ENCODE measurements at regions not wholly inside any gene's neighbourhood (a gene's known extent, or its start where the extent isn't known, plus 50 kb on each side); places are given as distances from the start of the nearest gene placed in this dataset.

DNA sequence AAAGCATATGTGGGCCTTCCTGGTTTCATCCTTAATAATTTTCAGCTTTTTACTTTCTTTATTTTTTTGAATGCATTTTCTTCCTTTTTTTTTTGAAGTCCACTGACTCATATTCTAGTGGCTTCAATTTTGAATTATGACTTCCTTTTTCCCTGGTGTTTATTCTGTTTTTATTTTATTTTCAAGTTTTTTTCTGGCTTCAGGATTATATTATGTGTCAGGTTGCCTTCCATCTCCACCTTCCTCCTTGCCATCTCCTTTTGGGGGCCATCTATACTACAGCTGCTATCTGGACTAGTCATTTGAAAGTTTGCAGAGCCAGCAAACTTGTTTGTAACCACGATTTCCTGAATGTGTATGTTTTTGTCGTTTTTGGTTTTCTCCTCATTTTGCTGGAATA lies 117.6 kb downstream of the LEPR start:
- Histone ChIP-seq H3K4ac (ENCODE audit: low read depth, low read length) (no peak overlapping the region), H4K91ac (ENCODE audit: low read depth, low read length) (no peak overlapping the region), H3K79me1 (ENCODE audit: low read length) (no peaks in the 10 kb centered on the region), H3K23ac (ENCODE audit: low read length) (no peak overlapping the region), H3K79me2 (ENCODE audit: control insufficient read depth, insufficient read depth, low read length, poor library complexity) (no peaks in the 10 kb centered on the region), H2BK5ac (ENCODE audit: low read depth, low read length, poor library complexity) (no peak overlapping the region), H3K27ac (ENCODE audit: low read depth, low read length) (no peak overlapping the region), H3K9ac (ENCODE audit: low read length) (no peak overlapping the region), H4K12ac (ENCODE audit: low read depth, low read length) (no peak overlapping the region), H4K8ac (ENCODE audit: low read depth, low read length) (no peak overlapping the region), H3K4me3 (ENCODE audit: low read depth, low read length) (no peak overlapping the region), H3K36me3 (ENCODE audit: control insufficient read depth in 1 of 2, insufficient read depth in 2 of 2, low read length in 2 of 2) (no peaks in the 10 kb centered on the region), H2BK12ac (ENCODE audit: low read length) (no peak overlapping the region), H2BK120ac (ENCODE audit: insufficient read depth, low read length, poor library complexity) (no peak overlapping the region), H3K4me1 (ENCODE audit: control insufficient read depth in 1 of 2, insufficient read depth in 2 of 2, low read length in 2 of 2) (no peaks in the 10 kb centered on the region), H3K9me3 (ENCODE audit: insufficient read depth, low read depth, low read length) (no peaks in the 10 kb centered on the region), H3K27me3 (ENCODE audit: insufficient read depth, low read length) (no peaks in the 10 kb centered on the region), H3K4me2 (ENCODE audit: low read length) (no peak overlapping the region), H3K14ac (ENCODE audit: low read length) (no peak overlapping the region), H3K18ac (ENCODE audit: low read length) (no peak overlapping the region), H2AFZ (ENCODE audit: insufficient read depth, low read length, poor library complexity) (no peak overlapping the region), H2AK5ac (ENCODE audit: low read length) (no peak overlapping the region)
- no CpG with 5 or more reads among the region's 2 CpGs for WGBS (ENCODE audit: extremely low coverage, insufficient coverage, insufficient read length)
- no peak for DNase-seq

DNA sequence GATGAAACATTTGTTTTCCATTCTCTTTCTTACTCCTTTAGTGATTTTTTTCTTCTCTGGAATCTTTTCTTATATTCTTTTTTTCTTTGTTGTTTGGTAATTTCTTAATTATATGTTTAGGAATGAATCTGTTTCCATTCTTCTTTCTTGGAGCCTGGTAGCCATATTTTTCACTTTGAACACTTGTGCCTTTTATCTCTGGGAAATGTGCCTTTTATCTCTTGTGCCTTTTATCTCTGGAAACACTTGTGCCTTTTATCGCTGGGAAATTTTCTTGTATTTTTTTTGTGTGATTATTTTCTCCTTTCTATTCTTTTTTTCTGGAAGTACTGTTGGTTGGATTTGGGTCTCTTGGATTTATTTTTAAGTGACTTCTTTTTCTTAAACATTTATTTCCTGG lies 118.2 kb downstream of the LEPR start:
- Histone ChIP-seq H4K91ac (ENCODE audit: low read depth, low read length) (no peak overlapping the region), H3K18ac (ENCODE audit: low read length) (no peak overlapping the region), H4K12ac (ENCODE audit: low read depth, low read length) (no peak overlapping the region), H3K4me3 (ENCODE audit: low read depth, low read length) (no peak overlapping the region), H2AK5ac (ENCODE audit: low read length) (no peak overlapping the region), H3K4ac (ENCODE audit: low read depth, low read length) (no peak overlapping the region), H3K27me3 (ENCODE audit: insufficient read depth, low read length) (no peaks in the 10 kb centered on the region), H3K23ac (ENCODE audit: low read length) (no peak overlapping the region), H4K8ac (ENCODE audit: low read depth, low read length) (no peak overlapping the region), H3K9me3 (ENCODE audit: insufficient read depth, low read depth, low read length) (no peaks in the 10 kb centered on the region), H3K14ac (ENCODE audit: low read length) (no peak overlapping the region), H3K4me1 (ENCODE audit: control insufficient read depth in 1 of 2, insufficient read depth in 2 of 2, low read length in 2 of 2) (no peaks in the 10 kb centered on the region), H3K36me3 (ENCODE audit: control insufficient read depth in 1 of 2, insufficient read depth in 2 of 2, low read length in 2 of 2) (no peaks in the 10 kb centered on the region), H2BK5ac (ENCODE audit: low read depth, low read length, poor library complexity) (no peak overlapping the region), H3K4me2 (ENCODE audit: low read length) (no peak overlapping the region), H3K79me1 (ENCODE audit: low read length) (no peaks in the 10 kb centered on the region), H2AFZ (ENCODE audit: insufficient read depth, low read length, poor library complexity) (no peak overlapping the region), H3K79me2 (ENCODE audit: control insufficient read depth, insufficient read depth, low read length, poor library complexity) (no peaks in the 10 kb centered on the region), H2BK12ac (ENCODE audit: low read length) (no peak overlapping the region), H3K9ac (ENCODE audit: low read length) (no peak overlapping the region), H2BK120ac (ENCODE audit: insufficient read depth, low read length, poor library complexity) (no peak overlapping the region), H3K27ac (ENCODE audit: low read depth, low read length) (no peak overlapping the region)
- no peak for DNase-seq
- no CpG with 5 or more reads among the region's 1 CpG for WGBS (ENCODE audit: extremely low coverage, insufficient coverage, insufficient read length)

DNA sequence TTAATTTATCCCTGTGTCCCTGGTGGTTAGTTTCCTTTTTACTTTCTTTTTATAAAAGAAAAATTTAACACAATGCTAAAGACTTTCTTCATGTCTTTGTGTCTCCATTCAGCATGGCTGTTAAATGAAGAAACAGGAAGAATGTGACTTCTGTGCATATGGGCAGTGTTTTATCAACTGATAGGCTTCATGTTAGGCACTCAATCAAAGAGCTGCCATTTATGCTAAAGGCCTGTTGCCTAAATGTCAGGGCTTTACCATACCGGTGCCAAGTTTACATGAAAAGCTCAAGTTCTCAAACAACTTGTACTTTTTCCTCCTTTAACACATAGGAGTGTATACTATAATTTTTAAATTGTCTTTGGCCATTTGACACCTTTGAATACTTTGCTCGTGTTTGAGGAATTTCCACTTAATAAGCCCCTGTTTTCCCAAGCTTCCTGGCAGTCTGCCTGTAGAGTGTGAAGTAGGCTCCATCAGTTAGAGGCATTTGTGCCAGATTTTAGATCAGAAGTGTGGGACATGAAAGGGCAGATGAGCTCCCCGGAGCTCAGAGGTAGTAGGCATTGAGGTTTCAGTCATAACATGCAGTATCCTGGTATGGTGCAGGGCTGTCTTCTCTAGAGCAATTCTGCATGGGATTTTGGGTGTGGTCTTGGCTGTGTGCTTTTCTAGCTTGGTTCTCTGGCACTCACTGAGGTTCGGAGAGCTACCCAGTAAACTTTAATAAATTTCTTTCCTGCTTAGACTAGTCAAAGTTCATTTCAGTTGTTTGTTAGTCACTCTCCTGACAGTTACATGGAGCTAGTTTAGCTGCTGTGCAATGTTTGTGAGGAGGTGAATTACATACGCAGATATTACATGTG lies 119.0 kb downstream of the LEPR start:
- no peaks in the 10 kb centered on the region for H3K4me1 ChIP-seq (ENCODE audit: control insufficient read depth in 1 of 2, insufficient read depth in 2 of 2, low read length in 2 of 2)
- no CpG with 5 or more reads among the region's 5 CpGs for WGBS (ENCODE audit: extremely low coverage, insufficient coverage, insufficient read length)
- no peak overlapping the region for H4K12ac ChIP-seq (ENCODE audit: low read depth, low read length)
- H3K36me3 ChIP-seq (ENCODE audit: control insufficient read depth in 1 of 2, insufficient read depth in 2 of 2, low read length in 2 of 2), result no peaks in the 10 kb centered on the region
- no peak overlapping the region for H2BK120ac ChIP-seq (ENCODE audit: insufficient read depth, low read length, poor library complexity)
- no peak overlapping the region for H3K18ac ChIP-seq (ENCODE audit: low read length)
- no peak overlapping the region for H3K27ac ChIP-seq (ENCODE audit: low read depth, low read length)
- H3K14ac ChIP-seq (ENCODE audit: low read length), result no peak overlapping the region
- H3K4me3 ChIP-seq (ENCODE audit: low read depth, low read length), result no peak overlapping the region
- H2AFZ ChIP-seq (ENCODE audit: insufficient read depth, low read length, poor library complexity), result no peak overlapping the region
- H3K27me3 ChIP-seq (ENCODE audit: insufficient read depth, low read length), result no peaks in the 10 kb centered on the region
- H3K9ac ChIP-seq (ENCODE audit: low read length), result no peak overlapping the region
- no peak overlapping the region for H3K4ac ChIP-seq (ENCODE audit: low read depth, low read length)
- DNase-seq, result no peak
- H3K9me3 ChIP-seq (ENCODE audit: insufficient read depth, low read depth, low read length), result no peaks in the 10 kb centered on the region
- H2AK5ac ChIP-seq (ENCODE audit: low read length), result no peak overlapping the region
- no peak overlapping the region for H2BK5ac ChIP-seq (ENCODE audit: low read depth, low read length, poor library complexity)
- no peak overlapping the region for H3K4me2 ChIP-seq (ENCODE audit: low read length)
- no peak overlapping the region for H2BK12ac ChIP-seq (ENCODE audit: low read length)
- no peak overlapping the region for H4K8ac ChIP-seq (ENCODE audit: low read depth, low read length)
- no peaks in the 10 kb centered on the region for H3K79me2 ChIP-seq (ENCODE audit: control insufficient read depth, insufficient read depth, low read length, poor library complexity)
- H3K23ac ChIP-seq (ENCODE audit: low read length), result no peak overlapping the region
- no peak overlapping the region for H4K91ac ChIP-seq (ENCODE audit: low read depth, low read length)
- no peaks in the 10 kb centered on the region for H3K79me1 ChIP-seq (ENCODE audit: low read length)

DNA sequence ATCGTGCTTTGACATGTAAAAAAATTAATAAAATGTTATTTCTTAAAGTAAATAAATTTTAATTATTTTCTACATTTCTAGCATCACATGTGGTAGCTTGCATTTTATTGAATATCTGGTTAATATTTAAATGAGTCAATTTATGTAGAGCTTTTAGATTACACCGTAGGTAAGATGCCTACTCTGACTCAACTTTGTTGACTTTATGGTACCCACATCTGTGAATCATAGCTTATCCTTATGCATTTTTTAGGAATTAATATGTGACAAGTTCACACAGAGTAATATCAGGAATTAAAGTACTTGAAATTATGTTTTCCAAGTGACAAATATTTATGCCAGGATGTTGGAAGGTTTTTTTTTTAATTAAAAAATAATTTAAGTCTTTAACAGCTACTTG lies 120.7 kb downstream of the LEPR start:
- WGBS (ENCODE audit: extremely low coverage, insufficient coverage, insufficient read length), result no CpG with 5 or more reads among the region's 2 CpGs
- Histone ChIP-seq H3K4ac (ENCODE audit: low read depth, low read length) (no peak overlapping the region), H3K9me3 (ENCODE audit: insufficient read depth, low read depth, low read length) (no peaks in the 10 kb centered on the region), H2BK120ac (ENCODE audit: insufficient read depth, low read length, poor library complexity) (no peak overlapping the region), H3K4me2 (ENCODE audit: low read length) (no peak overlapping the region), H2AFZ (ENCODE audit: insufficient read depth, low read length, poor library complexity) (no peak overlapping the region), H3K9ac (ENCODE audit: low read length) (no peak overlapping the region), H2AK5ac (ENCODE audit: low read length) (no peak overlapping the region), H4K91ac (ENCODE audit: low read depth, low read length) (no peak overlapping the region), H2BK5ac (ENCODE audit: low read depth, low read length, poor library complexity) (no peak overlapping the region), H3K79me2 (ENCODE audit: control insufficient read depth, insufficient read depth, low read length, poor library complexity) (no peaks in the 10 kb centered on the region), H3K14ac (ENCODE audit: low read length) (no peak overlapping the region), H3K36me3 (ENCODE audit: control insufficient read depth in 1 of 2, insufficient read depth in 2 of 2, low read length in 2 of 2) (no peaks in the 10 kb centered on the region), H4K12ac (ENCODE audit: low read depth, low read length) (no peak overlapping the region), H4K8ac (ENCODE audit: low read depth, low read length) (no peak overlapping the region), H3K4me3 (ENCODE audit: low read depth, low read length) (no peak overlapping the region), H3K79me1 (ENCODE audit: low read length) (no peaks in the 10 kb centered on the region), H3K27ac (ENCODE audit: low read depth, low read length) (no peak overlapping the region), H3K27me3 (ENCODE audit: insufficient read depth, low read length) (no peaks in the 10 kb centered on the region), H3K4me1 (ENCODE audit: control insufficient read depth in 1 of 2, insufficient read depth in 2 of 2, low read length in 2 of 2) (no peaks in the 10 kb centered on the region), H2BK12ac (ENCODE audit: low read length) (no peak overlapping the region), H3K18ac (ENCODE audit: low read length) (no peak overlapping the region), H3K23ac (ENCODE audit: low read length) (no peak overlapping the region)
- DNase-seq, result no peak
